ENCODE measurements at regions not wholly inside any gene's neighbourhood (a gene's known extent, or its start where the extent isn't known, plus 50 kb on each side); places are given as distances from the start of the nearest gene placed in this dataset.

- TF ChIP-seq CTCF (IDR thresholded peaks at IDR 0.05; ENCODE audit: low read depth, low read length, poor library complexity, severe bottlenecking), result peak; percentile 27
- TF ChIP-seq EZH2phosphoT487 (IDR thresholded peaks at IDR 0.05; ENCODE audit: borderline replicate concordance, low read length), result no peak
These were observed 80.8 kb downstream of the S1PR1 start for GRCh38 chr1:101317590-101317989.

Measured in DOHH2 (cell line).